Loucy (cell line): ENCODE measurements at regions not wholly inside any gene's neighbourhood (a gene's known extent, or its start where the extent isn't known, plus 50 kb on each side); places are given as distances from the start of the nearest gene placed in this dataset.

ENCODE experiments used
- H2AFZ ChIP-seq: fragments of 200-600 bp; sonication (generic); 2 replicates; pipeline ENCODE4 v1.6.0; 2016; ENCODE audit warnings: antibody characterized with exemption, mild to moderate bottlenecking, low read length, moderate library complexity
- H3F3A ChIP-seq: fragments of 200-600 bp; 2 replicates; pipeline ENCODE4 v1.6.0; 2016; ENCODE audit warnings: antibody characterized with exemption, low read depth, mild to moderate bottlenecking
- H3K27me3 ChIP-seq: fragments of 200-600 bp; sonication (generic); 2 replicates; pipeline ENCODE4 v1.6.1; 2014; ENCODE audit warnings: low read length, mild to moderate bottlenecking; ENCODE audit not compliant: insufficient read depth, poor library complexity, severe bottlenecking
- H3K36me3 ChIP-seq: fragments of 200-600 bp; sonication (generic); 2 replicates; pipeline ENCODE4 v1.6.1; 2016; ENCODE audit warnings: low read length; ENCODE audit not compliant: insufficient read depth
- H3K4me1 ChIP-seq: fragments of 200-600 bp; sonication (generic); 2 replicates; pipeline ENCODE4 v1.5.1; 2014; ENCODE audit warnings: low read length, mild to moderate bottlenecking; ENCODE audit not compliant: insufficient read depth, poor library complexity, severe bottlenecking
- H3K4me2 ChIP-seq: fragments of 200-600 bp; sonication (generic); 2 replicates; pipeline ENCODE4 v1.6.0; 2014; ENCODE audit warnings: antibody characterized with exemption, low read length, low read depth, mild to moderate bottlenecking; ENCODE audit not compliant: poor library complexity, severe bottlenecking
- H3K4me3 ChIP-seq: fragments of 200-600 bp; sonication (generic); 2 replicates; pipeline ENCODE4 v1.5.1; 2014; ENCODE audit warnings: low read length, mild to moderate bottlenecking, mixed read lengths; ENCODE audit not compliant: poor library complexity, severe bottlenecking
- H3K79me2 ChIP-seq: fragments of 200-600 bp; sonication (generic); 2 replicates; pipeline ENCODE4 v1.6.1; 2014; ENCODE audit warnings: low read length; ENCODE audit not compliant: insufficient read depth
- H3K9ac ChIP-seq: fragments of 200-600 bp; sonication (generic); 2 replicates; pipeline ENCODE4 v1.6.0; 2014; ENCODE audit warnings: mild to moderate bottlenecking, low read depth, low read length, moderate library complexity; ENCODE audit not compliant: poor library complexity, severe bottlenecking
- H3K9me2 ChIP-seq: fragments of 200-600 bp; sonication (generic); replicated peaks from 2 replicates; pipeline ENCODE4 v1.6.1; 2016; ENCODE audit warnings: low read depth, low read length, mixed read lengths
- H3K9me3 ChIP-seq: fragments of 200-600 bp; sonication (generic); 2 replicates; pipeline ENCODE4 v1.6.1; 2014; ENCODE audit warnings: mild to moderate bottlenecking, antibody characterized with exemption, low read length, low read depth; ENCODE audit not compliant: insufficient read depth
- H4K20me1 ChIP-seq: fragments of 200-600 bp; sonication (generic); 2 replicates; pipeline ENCODE4 v1.6.0; 2014; ENCODE audit warnings: antibody characterized with exemption, low read length, mild to moderate bottlenecking; ENCODE audit not compliant: insufficient read depth, poor library complexity, severe bottlenecking
- CTCF ChIP-seq: fragments of 200-600 bp; sonication (generic); conservative IDR thresholded peaks from 2 replicates; pipeline ENCODE4 v1.5.1; 2014; ENCODE audit warnings: mild to moderate bottlenecking, antibody characterized with exemption, low read length
- EZH2phosphoT487 ChIP-seq: fragments of 200-600 bp; IDR thresholded peaks from 2 replicates; pipeline ENCODE4 v1.6.1; 2018; ENCODE audit warnings: antibody characterized with exemption, mild to moderate bottlenecking, moderate library complexity, borderline replicate concordance

GRCh38 chr4:41878991-41879491 lies 56.2 kb upstream of the TMEM33 start:
- TF ChIP-seq EZH2phosphoT487 (no peak), CTCF (no peak)
- Histone ChIP-seq H3K79me2 (no peaks in the 10 kb centered on the region), H3F3A (no peaks in the 10 kb centered on the region), H3K27me3 (no peaks in the 10 kb centered on the region), H3K9me2 (no peaks in the 10 kb centered on the region), H3K9ac (no peak overlapping the region), H3K4me3 (no peak overlapping the region), H3K4me2 (no peak overlapping the region), H2AFZ (no peak overlapping the region), H3K4me1 (no peaks in the 10 kb centered on the region), H3K9me3 (no peaks in the 10 kb centered on the region), H3K36me3 (no peaks in the 10 kb centered on the region), H4K20me1 (no peaks in the 10 kb centered on the region)

- no peaks in the 10 kb centered on the region for H3F3A ChIP-seq
- H3K4me2 ChIP-seq: no peak overlapping the region
- H2AFZ ChIP-seq: no peak overlapping the region
- H3K27me3 ChIP-seq: no peaks in the 10 kb centered on the region
- no peaks in the 10 kb centered on the region for H3K4me1 ChIP-seq
- no peak overlapping the region for H3K9ac ChIP-seq
- H3K4me3 ChIP-seq: no peak overlapping the region
- no peaks in the 10 kb centered on the region for H3K36me3 ChIP-seq
- TF ChIP-seq EZH2phosphoT487: no peak
- no peaks in the 10 kb centered on the region for H3K79me2 ChIP-seq
- H3K9me3 ChIP-seq: no peaks in the 10 kb centered on the region
- no peaks in the 10 kb centered on the region for H4K20me1 ChIP-seq
- H3K9me2 ChIP-seq: no peaks in the 10 kb centered on the region
Measured at GRCh38 chr4:41878170-41878969, 56.9 kb upstream of the TMEM33 start.

- no peaks in the 10 kb centered on the region for H3K9me2 ChIP-seq
- no peaks in the 10 kb centered on the region for H4K20me1 ChIP-seq
- H3K4me3 ChIP-seq: no peak overlapping the region
- H3K79me2 ChIP-seq: no peaks in the 10 kb centered on the region
- no peak overlapping the region for H3K9ac ChIP-seq
- no peak overlapping the region for H3K4me2 ChIP-seq
- H3F3A ChIP-seq: no peaks in the 10 kb centered on the region
- no peaks in the 10 kb centered on the region for H3K36me3 ChIP-seq
- no peak for TF ChIP-seq EZH2phosphoT487
- TF ChIP-seq CTCF: no peak
- no peaks in the 10 kb centered on the region for H3K27me3 ChIP-seq
- no peaks in the 10 kb centered on the region for H3K4me1 ChIP-seq
- no peaks in the 10 kb centered on the region for H3K9me3 ChIP-seq
- H2AFZ ChIP-seq: no peak overlapping the region
Measured at GRCh38 chr4:41877020-41877796, 58.0 kb upstream of the TMEM33 start.
